BJ (cell line): ENCODE measurements at regions not wholly inside any gene's neighbourhood (a gene's known extent, or its start where the extent isn't known, plus 50 kb on each side); places are given as distances from the start of the nearest gene placed in this dataset.

Source experiments
- CTCF ChIA-PET: fragments of 350-600 bp; formaldehyde crosslinking; extraction: SDS; loops from one replicate; lab custom pipeline; 2021; ENCODE audit warnings: antibody characterized with exemption, inconsistent platforms; lab: Yijun Ruan, JAX
- POLR2A ChIA-PET: fragments of 300-600 bp; sonication (Branson Sonifier 250); formaldehyde crosslinking; extraction: SDS; loops from one replicate; lab custom pipeline; 2021; ENCODE audit warnings: antibody characterized with exemption; lab: Charles Lee
- DNase-seq: peaks from one replicate; pipeline ENCODE4 v3.0.0-alpha.2; 2011; ENCODE audit warnings: low read depth
- H3K27me3 ChIP-seq: 2 replicates; pipeline ENCODE4 v1.6.0; 2011; ENCODE audit warnings: low read length; ENCODE audit not compliant: control insufficient read depth, insufficient read depth
- H3K36me3 ChIP-seq: 2 replicates; pipeline ENCODE4 v1.5.1; 2011; ENCODE audit warnings: low read length; ENCODE audit not compliant: control insufficient read depth, insufficient read depth
- H3K4me3 ChIP-seq: 2 replicates; pipeline ENCODE4 v1.5.1; 2011; ENCODE audit warnings: low read depth, mild to moderate bottlenecking, control low read depth, low read length
- TF ChIP-seq, protein P1 (sequence below): IDR thresholded peaks from 2 replicates; pipeline ENCODE4 v1.5.1; 2011; ENCODE audit warnings: low read depth, mild to moderate bottlenecking, control low read depth, inconsistent platforms, low read length, moderate library complexity; ENCODE audit not compliant: insufficient read depth

DNA sequence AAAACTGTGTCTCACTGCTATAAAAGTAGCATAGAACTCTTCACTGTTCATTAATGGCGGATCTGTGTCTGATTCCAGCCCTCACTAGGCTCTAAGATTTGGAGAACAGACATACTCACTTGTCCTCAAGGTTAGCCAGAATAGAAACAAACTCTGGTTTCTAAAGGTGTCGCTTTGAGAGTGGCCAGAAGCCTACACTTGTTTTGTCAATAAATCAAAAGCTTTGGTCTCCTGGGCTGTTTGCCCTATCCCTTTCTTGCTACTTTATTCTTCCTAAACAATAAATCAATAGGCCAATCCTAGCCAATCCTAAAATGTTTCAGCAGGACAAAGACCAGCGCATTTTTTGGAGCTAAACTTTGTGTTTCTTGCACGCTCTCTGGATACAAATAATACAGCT lies 1064.6 kb upstream of the CHAC2 start:
- Histone ChIP-seq H3K36me3 (no peaks in the 10 kb centered on the region), H3K4me3 (no peak overlapping the region), H3K27me3 (no peaks in the 10 kb centered on the region)
- CTCF ChIA-PET: no interaction called here
- DNase-seq: no peak
- POLR2A ChIA-PET: no interaction called here
- TF ChIP-seq, protein P1, sequence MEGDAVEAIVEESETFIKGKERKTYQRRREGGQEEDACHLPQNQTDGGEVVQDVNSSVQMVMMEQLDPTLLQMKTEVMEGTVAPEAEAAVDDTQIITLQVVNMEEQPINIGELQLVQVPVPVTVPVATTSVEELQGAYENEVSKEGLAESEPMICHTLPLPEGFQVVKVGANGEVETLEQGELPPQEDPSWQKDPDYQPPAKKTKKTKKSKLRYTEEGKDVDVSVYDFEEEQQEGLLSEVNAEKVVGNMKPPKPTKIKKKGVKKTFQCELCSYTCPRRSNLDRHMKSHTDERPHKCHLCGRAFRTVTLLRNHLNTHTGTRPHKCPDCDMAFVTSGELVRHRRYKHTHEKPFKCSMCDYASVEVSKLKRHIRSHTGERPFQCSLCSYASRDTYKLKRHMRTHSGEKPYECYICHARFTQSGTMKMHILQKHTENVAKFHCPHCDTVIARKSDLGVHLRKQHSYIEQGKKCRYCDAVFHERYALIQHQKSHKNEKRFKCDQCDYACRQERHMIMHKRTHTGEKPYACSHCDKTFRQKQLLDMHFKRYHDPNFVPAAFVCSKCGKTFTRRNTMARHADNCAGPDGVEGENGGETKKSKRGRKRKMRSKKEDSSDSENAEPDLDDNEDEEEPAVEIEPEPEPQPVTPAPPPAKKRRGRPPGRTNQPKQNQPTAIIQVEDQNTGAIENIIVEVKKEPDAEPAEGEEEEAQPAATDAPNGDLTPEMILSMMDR: no peak

DNA sequence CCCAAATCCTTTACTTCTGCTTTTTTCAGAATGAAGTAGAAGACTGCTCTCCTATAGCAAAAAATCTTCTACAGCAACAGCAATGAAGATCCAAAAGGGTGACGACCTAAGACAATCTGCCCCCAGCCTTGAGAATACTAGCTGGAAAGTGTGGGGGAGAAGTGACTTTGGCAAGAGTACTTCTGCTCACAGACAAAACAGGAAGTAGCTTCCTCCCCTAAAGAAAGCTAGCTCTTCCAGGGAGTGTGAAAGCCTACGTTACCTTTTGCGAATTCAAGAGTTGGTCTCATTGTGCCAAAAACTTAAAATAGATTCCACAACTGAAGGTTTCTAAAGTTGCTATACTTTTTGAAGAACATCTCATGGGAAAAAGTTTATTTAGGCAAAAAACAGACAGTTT lies 1069.2 kb upstream of the CHAC2 start:
- DNase-seq: no peak
- CTCF ChIA-PET: no interaction called here
- Histone ChIP-seq H3K36me3 (no peaks in the 10 kb centered on the region), H3K27me3 (no peaks in the 10 kb centered on the region), H3K4me3 (no peak overlapping the region)
- TF ChIP-seq, protein P1: no peak
- POLR2A ChIA-PET: no interaction called here

DNA sequence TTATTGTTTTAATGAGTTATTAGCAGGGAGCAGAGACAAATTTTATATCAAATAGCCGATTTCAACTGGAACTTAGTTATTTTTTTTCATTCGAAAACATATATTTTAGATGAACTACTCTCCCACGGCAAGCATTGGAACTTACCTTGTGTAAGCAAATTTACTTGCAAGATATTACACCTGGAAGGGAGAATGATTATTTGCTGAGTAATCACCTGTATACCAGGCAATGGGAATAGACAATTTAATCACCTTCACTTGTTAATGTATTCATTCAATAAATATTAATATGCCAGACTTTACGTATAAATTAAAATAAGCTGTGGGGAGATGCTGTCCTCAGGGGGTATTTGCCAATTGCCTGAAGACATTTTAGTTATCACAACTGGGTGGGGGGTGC lies 1069.9 kb upstream of the CHAC2 start:
- H3K36me3 ChIP-seq: no peaks in the 10 kb centered on the region
- ChIA-PET POLR2A (no interaction called here), CTCF (no interaction called here)
- H3K4me3 ChIP-seq: no peak overlapping the region
- DNase-seq: no peak
- no peaks in the 10 kb centered on the region for H3K27me3 ChIP-seq
- TF ChIP-seq, protein P1: no peak

DNA sequence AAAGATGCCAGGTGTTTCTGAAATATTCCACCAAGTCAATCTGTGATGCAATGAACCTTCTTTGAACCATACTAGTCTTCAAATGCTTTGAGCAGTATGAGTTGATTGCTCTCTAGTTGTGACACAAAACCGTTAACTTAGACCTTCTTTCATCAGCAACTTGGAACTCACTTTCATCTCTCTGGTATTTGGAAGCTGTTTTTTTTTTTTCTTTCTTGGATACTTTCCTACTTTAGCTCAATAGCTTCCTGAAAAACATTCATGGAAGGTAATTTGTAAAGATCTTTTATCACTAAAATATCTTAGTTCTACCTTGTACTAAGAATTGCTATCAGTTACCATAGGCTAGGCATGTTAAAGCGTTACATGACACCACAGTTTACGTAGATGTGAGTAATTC lies 1071.9 kb upstream of the CHAC2 start:
- TF ChIP-seq, protein P1: no peak
- CTCF ChIA-PET: no interaction called here
- H3K27me3 ChIP-seq: no peaks in the 10 kb centered on the region
- no peak for DNase-seq
- H3K4me3 ChIP-seq: no peak overlapping the region
- H3K36me3 ChIP-seq: no peaks in the 10 kb centered on the region
- POLR2A ChIA-PET: no interaction called here

DNA sequence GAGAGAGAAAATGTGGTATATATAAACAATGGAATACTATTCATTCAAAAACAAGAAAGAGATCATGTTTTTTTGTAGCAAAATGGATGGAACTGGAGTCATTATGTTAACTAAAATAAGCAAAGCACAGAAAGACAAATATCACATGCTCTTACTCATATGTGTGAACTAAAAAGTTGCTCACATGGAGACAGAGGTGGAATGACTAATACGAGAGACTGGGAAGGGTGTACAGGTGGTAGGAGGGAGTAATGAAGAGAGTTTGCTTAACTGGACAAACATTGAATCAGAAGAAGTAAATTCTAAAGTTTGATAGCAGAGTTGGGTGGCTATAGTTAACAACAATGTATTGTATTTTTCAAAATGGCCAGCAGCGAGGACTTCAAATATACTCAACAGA lies 1080.7 kb upstream of the CHAC2 start:
- CTCF ChIA-PET: interaction anchor here (0.6 kb wide), 1 partner anchor 53 kb away, joined by 4 read pairs; no protein-coding TSS in a partner anchor
- no peaks in the 10 kb centered on the region for H3K27me3 ChIP-seq
- no peak overlapping the region for H3K4me3 ChIP-seq
- DNase-seq: no peak
- TF ChIP-seq, protein P1: no peak
- no peaks in the 10 kb centered on the region for H3K36me3 ChIP-seq
- POLR2A ChIA-PET: no interaction called here
